SK-N-SH (cell line): ENCODE measurements at regions not wholly inside any gene's neighbourhood (a gene's known extent, or its start where the extent isn't known, plus 50 kb on each side); places are given as distances from the start of the nearest gene placed in this dataset.

ENCODE experiments used
- CTCF ChIA-PET: fragments of 300-600, 350-600 bp; formaldehyde crosslinking; extraction: SDS; loops from one replicate; lab custom pipeline; 2021; lab: Yijun Ruan, JAX
- POLR2A ChIA-PET: fragments of 350-600 bp; sonication (Branson Sonifier 250); formaldehyde crosslinking; extraction: SDS; loops from one replicate; lab custom pipeline; 2020; ENCODE audit warnings: antibody characterized with exemption, inconsistent platforms; lab: Yijun Ruan, JAX
- DNase-seq: peaks from one replicate; pipeline ENCODE4 v3.0.0; 2012
- H2AFZ ChIP-seq: fragments of 200-600 bp; sonication (generic); 2 replicates; pipeline ENCODE4 v1.8.1; 2016; ENCODE audit warnings: antibody characterized with exemption, mild to moderate bottlenecking, low read depth
- H3F3A ChIP-seq: fragments of 200-600 bp; sonication (generic); replicated peaks from 2 replicates; pipeline ENCODE3; 2016; ENCODE audit warnings: antibody characterized with exemption, mild to moderate bottlenecking; ENCODE audit not compliant: insufficient read depth
- H3K27ac ChIP-seq, 2 experiments: fragments of 200-500 bp in 1 of 2; fragments of 200-600 bp in 1 of 2; sonication (Bioruptor generic) in 1 of 2; sonication (generic), shearing (Covaris generic) in 1 of 2; 2 replicates each; pipeline versions ENCODE4 v1.5.1 to v1.6.1; 2014 to 2016; ENCODE audit warnings: low read depth in 2 of 2, inconsistent platforms in 1 of 2, low read length in 1 of 2, mild to moderate bottlenecking in 1 of 2, mixed read lengths in 1 of 2
- H3K27me3 ChIP-seq: fragments of 200-600 bp; sonication (generic), shearing (Covaris generic); 2 replicates; pipeline ENCODE4 v1.6.1; 2016; ENCODE audit warnings: mixed run types; ENCODE audit not compliant: insufficient read depth
- H3K36me3 ChIP-seq, 2 experiments: fragments of 200-500 bp in 1 of 2; fragments of 200-600 bp in 1 of 2; sonication (Bioruptor generic) in 1 of 2; sonication (generic) in 1 of 2; replicated peaks in 1 of 2; 2 replicates each; pipeline versions ENCODE3 to v1.5.1; 2014 to 2016; ENCODE audit warnings: low read length in 1 of 2, mild to moderate bottlenecking in 1 of 2; ENCODE audit not compliant: insufficient read depth in 2 of 2, control insufficient read depth in 1 of 2
- H3K4me1 ChIP-seq, 2 experiments: fragments of 200-500 bp in 1 of 2; fragments of 200-600 bp in 1 of 2; sonication (Bioruptor generic) in 1 of 2; sonication (generic), shearing (Covaris generic) in 1 of 2; 2 replicates each; pipeline versions ENCODE4 v1.5.1 to v1.6.1; 2014 to 2016; ENCODE audit warnings: low read depth in 1 of 2, low read length in 1 of 2, mixed run types in 1 of 2; ENCODE audit not compliant: insufficient read depth in 2 of 2, control insufficient read depth in 1 of 2
- H3K4me2 ChIP-seq: fragments of 200-600 bp; sonication (generic), shearing (Covaris generic); 2 replicates; pipeline ENCODE4 v1.6.1; 2017; ENCODE audit warnings: mixed run types
- H3K4me3 ChIP-seq, 2 experiments: fragments of 200-500 bp in 1 of 2; fragments of 200-600 bp in 1 of 2; sonication (Bioruptor generic) in 1 of 2; sonication (generic), shearing (Covaris generic) in 1 of 2; 2 replicates each; pipeline versions ENCODE4 v1.5.1 to v1.8.1; 2014 to 2016; ENCODE audit warnings: low read depth in 2 of 2, inconsistent platforms in 1 of 2, low read length in 1 of 2, mild to moderate bottlenecking in 1 of 2, mixed read lengths in 1 of 2, moderate library complexity in 1 of 2
- H3K79me2 ChIP-seq: fragments of 200-600 bp; sonication (generic); 2 replicates; pipeline ENCODE4 v1.8.1; 2017; ENCODE audit warnings: mild to moderate bottlenecking; ENCODE audit not compliant: insufficient read depth
- H3K9ac ChIP-seq: fragments of 200-600 bp; sonication (generic); 2 replicates; pipeline ENCODE4 v1.6.1; 2017; ENCODE audit warnings: mixed run types
- H3K9me2 ChIP-seq: fragments of 200-600 bp; sonication (generic); 2 replicates; pipeline ENCODE4 v1.6.1; 2017; ENCODE audit warnings: mixed run types
- H3K9me3 ChIP-seq: fragments of 200-600 bp; sonication (generic); 2 replicates; pipeline ENCODE4 v1.6.1; 2017; ENCODE audit warnings: mixed run types, mild to moderate bottlenecking, moderate library complexity
- H4K20me1 ChIP-seq: fragments of 200-600 bp; sonication (generic); 2 replicates; pipeline ENCODE4 v1.6.1; 2017; ENCODE audit warnings: mild to moderate bottlenecking, mixed run types; ENCODE audit not compliant: insufficient read depth
- CTCF ChIP-seq: fragments of 200-600 bp; sonication (generic); IDR thresholded peaks from 2 replicates; pipeline ENCODE4 v1.6.1; 2017; ENCODE audit warnings: antibody characterized with exemption, mild to moderate bottlenecking, moderate library complexity
- FOXJ3 ChIP-seq: sonication (generic); formaldehyde crosslinking; IDR thresholded peaks from 2 replicates; pipeline ENCODE4 v1.5.1; 2020; ENCODE audit warnings: mild to moderate bottlenecking, missing genetic modification reagents
- FOXM1 ChIP-seq: IDR thresholded peaks from 2 replicates; pipeline ENCODE4 v1.4.0; 2012; ENCODE audit warnings: low read depth, mild to moderate bottlenecking
- JUND ChIP-seq: IDR thresholded peaks from 2 replicates; pipeline ENCODE4 v1.4.0; 2012
- NFIC ChIP-seq: IDR thresholded peaks from 2 replicates; pipeline ENCODE4 v1.4.0; 2012; ENCODE audit warnings: borderline replicate concordance
- NRF1 ChIP-seq: IDR thresholded peaks from 2 replicates; pipeline ENCODE4 v1.6.1; 2012; ENCODE audit warnings: low read depth, mild to moderate bottlenecking, low read length
- PBX3 ChIP-seq: IDR thresholded peaks from 2 replicates; pipeline ENCODE4; 2012
- POLR2AphosphoS5 ChIP-seq: IDR thresholded peaks from 2 replicates; pipeline ENCODE4 v1.6.1; 2012; ENCODE audit warnings: low read depth, low read length
- RAD21 ChIP-seq: IDR thresholded peaks from 2 replicates; pipeline ENCODE4 v1.6.1; 2012; ENCODE audit warnings: mild to moderate bottlenecking, low read length
- RCOR1 ChIP-seq: fragments of 150-350 bp; IDR thresholded peaks from 2 replicates; pipeline ENCODE4 v1.6.1; 2017; ENCODE audit warnings: antibody characterized with exemption, low read length
- REST ChIP-seq: IDR thresholded peaks from 2 replicates; pipeline ENCODE4 v1.6.1; 2012; ENCODE audit warnings: mild to moderate bottlenecking, low read depth, low read length, moderate library complexity
- RFX5 ChIP-seq: IDR thresholded peaks from 2 replicates; pipeline ENCODE4 v1.6.1; 2012; ENCODE audit warnings: mild to moderate bottlenecking, improper control_type of control experiment, low read length
- SIN3A ChIP-seq: IDR thresholded peaks from 2 replicates; pipeline ENCODE4 v1.6.1; 2012; ENCODE audit warnings: low read depth, mild to moderate bottlenecking, low read length, moderate library complexity, borderline replicate concordance
- SMC3 ChIP-seq: IDR thresholded peaks from 2 replicates; pipeline ENCODE4 v1.6.1; 2012; ENCODE audit warnings: low read depth, low read length, improper control_type of control experiment
- TCF12 ChIP-seq: IDR thresholded peaks from 2 replicates; pipeline ENCODE4 v1.4.0; 2012
- TEAD4 ChIP-seq: IDR thresholded peaks from 2 replicates; pipeline ENCODE4 v1.4.0; 2012; ENCODE audit warnings: mild to moderate bottlenecking, borderline replicate concordance; ENCODE audit not compliant: insufficient read depth
- USF1 ChIP-seq: IDR thresholded peaks from 2 replicates; pipeline ENCODE4 v1.4.0; 2012; ENCODE audit warnings: low read depth, borderline replicate concordance
- USF2 ChIP-seq: fragments of 150-350 bp; IDR thresholded peaks from 2 replicates; pipeline ENCODE4 v1.6.1; 2017; ENCODE audit warnings: antibody characterized with exemption, low read length, low read depth, borderline replicate concordance
- YY1 ChIP-seq: IDR thresholded peaks from 2 replicates; pipeline ENCODE4 v1.4.0; 2012; ENCODE audit warnings: low read depth, mild to moderate bottlenecking
- WGBS: methylation state at CpG from one replicate; pipeline ENCODE4 v1.1.6; 2017; ENCODE audit warnings: low lambda C conversion rate; 5-methylcytosine and 5-hydroxymethylcytosine counted together

- TF ChIP-seq RAD21 (peak; percentile 84), USF2 (no peak), RFX5 (no peak), FOXM1 (no peak), JUND (no peak), SIN3A (no peak), NRF1 (no peak), NFIC (no peak), CTCF (peak; percentile 74), YY1 (no peak), POLR2AphosphoS5 (no peak), SMC3 (peak; percentile 55), TCF12 (no peak)
- TF ChIP-seq, all 33 proteins: peak for 3
- Histone ChIP-seq H3K79me2 (no peaks in the 10 kb centered on the region), H3K4me3 (no peak overlapping the region), H2AFZ (no peak overlapping the region), H3K9ac (no peak overlapping the region), H4K20me1 (no peaks in the 10 kb centered on the region), H3K27ac (no peak overlapping the region), H3K36me3 (no peaks in the 10 kb centered on the region), H3K9me2 (no peaks in the 10 kb centered on the region), H3F3A (no peaks in the 10 kb centered on the region), H3K9me3 (no peaks in the 10 kb centered on the region), H3K27me3 (no peaks in the 10 kb centered on the region), H3K4me2 (no peak overlapping the region), H3K4me1 (peaks cover 0 to 11% of the 10 kb centered on the region in 2 experiments; a peak in 2 of 4 replicates)
- POLR2A ChIA-PET, result interaction anchor here (1.4 kb wide), 1 partner anchor 682 kb away, joined by 6 read pairs; the partner anchor contains the start of gene CCDC91
- CTCF ChIA-PET, result interaction anchor here (0.7 to 3.5 kb wide), 14 partner anchors 10 to 1139 kb away, joined by 3 to 10 read pairs (median 4); no protein-coding TSS in a partner anchor
- WGBS, result 58% methylated on average over 7 of the region's 7 CpGs
- DNase-seq, result peak; percentile 30
Observed at GRCh38 chr12:28872654-28873268, 276.3 kb upstream of the FAR2 start.

GRCh38 chr12:28874758-28875157 is 274.3 kb upstream of the FAR2 start:
- no peak overlapping the region for H3K9ac ChIP-seq
- no peak overlapping the region for H2AFZ ChIP-seq
- WGBS, result 64% methylated on average over 3 of the region's 3 CpGs
- no peaks in the 10 kb centered on the region for H4K20me1 ChIP-seq
- no peaks in the 10 kb centered on the region for H3F3A ChIP-seq
- no peaks in the 10 kb centered on the region for H3K9me2 ChIP-seq
- no peaks in the 10 kb centered on the region for H3K36me3 ChIP-seq
- ChIA-PET POLR2A (no interaction called here), CTCF (interaction anchor here (1.1 kb wide), 1 partner anchor 10 kb away, joined by 3 read pairs; no protein-coding TSS in a partner anchor)
- DNase-seq, result no peak
- H3K4me2 ChIP-seq, result no peak overlapping the region
- H3K9me3 ChIP-seq, result no peaks in the 10 kb centered on the region
- peaks cover 0 to 4% of the 10 kb centered on the region in 2 experiments; a peak in 2 of 4 replicates for H3K4me1 ChIP-seq
- no peak overlapping the region for H3K27ac ChIP-seq
- no peak overlapping the region for H3K4me3 ChIP-seq
- H3K27me3 ChIP-seq, result no peaks in the 10 kb centered on the region
- H3K79me2 ChIP-seq, result no peaks in the 10 kb centered on the region
- no peak for TF ChIP-seq RCOR1
- TF ChIP-seq PBX3, result no peak
- TF ChIP-seq REST, result no peak
- TF ChIP-seq YY1, result no peak
- no peak for TF ChIP-seq USF1
- TF ChIP-seq FOXJ3 (CRISPR knock-in tag), result no peak
- no peak for TF ChIP-seq TEAD4
